CD4-positive, alpha-beta T cell treated with Interleukin-15 for 4 hours (primary cell): ENCODE measurements at regions not wholly inside any gene's neighbourhood (a gene's known extent, or its start where the extent isn't known, plus 50 kb on each side); places are given as distances from the start of the nearest gene placed in this dataset.

ENCODE experiments used
- DNase-seq: peaks from one replicate; pipeline ENCODE4 v3.0.0-alpha.2; 2020; ENCODE audit warnings: low spot score

DNA sequence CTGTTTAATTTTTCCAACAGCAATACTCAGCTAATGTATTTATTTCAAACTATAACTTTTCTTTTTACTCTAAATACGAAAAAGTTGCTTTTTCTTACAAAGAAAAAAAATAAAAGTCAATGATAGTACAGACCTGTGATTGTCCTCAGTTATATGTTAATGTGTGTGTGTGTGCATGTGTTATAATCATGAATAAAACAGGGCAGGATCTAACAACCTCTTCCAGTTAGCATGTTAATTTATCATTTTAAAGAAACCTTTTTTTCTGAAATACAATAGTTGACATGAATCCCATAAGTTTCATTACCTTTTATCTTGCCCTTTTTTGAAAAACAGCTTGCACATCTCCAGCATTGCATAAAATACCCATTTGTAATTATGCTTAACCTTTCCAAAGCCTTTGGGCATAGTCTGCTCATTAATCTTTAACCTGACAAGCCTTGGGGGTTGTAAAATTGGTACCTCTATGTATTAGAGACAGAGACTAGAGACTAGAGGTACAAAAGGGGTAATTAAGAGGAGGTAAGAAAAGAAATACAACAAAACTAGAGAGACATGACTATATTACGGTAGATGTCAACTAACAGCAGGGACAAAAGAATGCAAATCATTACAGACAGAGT, 828.1 kb downstream of the OLFM4 start:
- no peak for DNase-seq

GRCh38 chr13:53863520-53863919, 834.9 kb downstream of the OLFM4 start:
- DNase-seq = no peak

GRCh38 chr13:53873558-53873957, 844.9 kb downstream of the OLFM4 start:
- DNase-seq = no peak

DNA sequence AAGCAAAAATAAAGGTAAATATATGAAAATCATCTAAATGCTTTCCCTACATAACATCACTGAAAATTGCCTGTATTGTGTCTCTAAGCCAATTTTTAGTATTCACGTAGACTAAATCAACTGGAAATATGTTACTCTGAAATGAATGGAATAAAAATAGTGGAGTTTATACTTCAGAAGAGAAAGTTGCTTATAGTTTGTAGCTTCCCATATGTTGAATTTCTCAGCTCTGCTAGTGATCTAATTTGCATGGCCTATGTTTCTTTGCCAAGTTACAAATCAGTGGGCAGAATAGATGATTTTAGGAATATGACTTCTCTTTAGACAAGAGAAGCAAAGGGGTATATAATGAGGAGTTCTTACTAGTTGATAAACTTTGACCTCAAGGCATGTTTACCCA, 850.2 kb downstream of the OLFM4 start:
- no peak for DNase-seq

DNA sequence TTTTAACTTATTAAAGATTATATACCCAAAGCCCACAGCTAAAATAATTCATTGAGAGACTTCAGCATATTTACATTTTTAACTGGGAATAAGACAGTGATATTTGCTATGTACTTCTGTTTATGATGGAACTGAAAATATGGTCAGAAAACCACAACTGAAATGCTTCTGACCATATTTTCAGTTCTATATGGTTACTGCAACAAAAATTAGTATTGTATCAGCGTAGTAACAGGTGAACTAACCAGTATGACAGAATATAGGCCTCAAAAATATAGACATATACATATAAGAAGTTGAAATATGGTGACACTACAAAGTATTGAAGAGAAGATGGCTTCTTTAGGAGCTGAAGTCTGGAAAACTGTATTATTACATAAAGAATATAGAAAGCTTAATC, 857.4 kb downstream of the OLFM4 start:
- no peak for DNase-seq

GRCh38 chr13:53890696-53891095, 862.1 kb downstream of the OLFM4 start:
- DNase-seq = no peak

DNA sequence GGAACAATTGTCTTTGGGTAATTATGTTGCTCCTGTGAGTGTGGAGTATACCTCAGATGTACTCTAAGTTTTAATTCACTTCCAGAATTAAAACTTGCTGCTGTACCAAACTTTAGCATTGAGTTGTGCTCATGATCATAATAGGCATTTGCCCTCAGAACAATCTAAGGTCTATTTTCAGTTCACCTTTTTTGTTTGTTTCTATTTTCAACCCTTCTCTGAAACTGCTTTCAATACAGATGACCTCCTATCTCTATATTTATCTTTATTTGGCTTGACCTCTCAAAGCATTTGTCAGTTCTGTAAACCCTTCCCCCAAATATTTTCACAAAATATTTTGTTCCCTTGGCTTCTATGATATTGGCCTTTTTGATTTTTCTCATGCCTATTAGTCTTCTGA, 873.0 kb downstream of the OLFM4 start:
- no peak for DNase-seq

DNA sequence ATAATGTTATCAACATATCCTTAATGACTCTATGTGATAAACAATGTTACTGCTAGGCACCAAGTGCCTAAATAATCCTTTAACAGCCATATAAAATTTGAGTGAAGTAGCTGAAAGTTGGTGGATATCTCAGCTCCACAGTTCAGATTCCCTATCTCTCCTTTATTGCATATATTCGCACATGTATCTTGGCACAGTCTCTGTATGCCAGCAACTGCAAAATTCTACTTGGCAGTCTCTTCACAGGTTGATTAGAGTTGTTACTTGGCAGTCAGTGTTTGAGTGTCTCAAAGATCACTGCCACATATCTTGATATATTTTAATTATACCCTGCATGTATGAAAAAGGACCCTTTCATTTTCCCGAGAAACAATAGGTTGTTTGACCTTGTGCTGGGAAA, 879.3 kb downstream of the OLFM4 start:
- no peak for DNase-seq

DNA sequence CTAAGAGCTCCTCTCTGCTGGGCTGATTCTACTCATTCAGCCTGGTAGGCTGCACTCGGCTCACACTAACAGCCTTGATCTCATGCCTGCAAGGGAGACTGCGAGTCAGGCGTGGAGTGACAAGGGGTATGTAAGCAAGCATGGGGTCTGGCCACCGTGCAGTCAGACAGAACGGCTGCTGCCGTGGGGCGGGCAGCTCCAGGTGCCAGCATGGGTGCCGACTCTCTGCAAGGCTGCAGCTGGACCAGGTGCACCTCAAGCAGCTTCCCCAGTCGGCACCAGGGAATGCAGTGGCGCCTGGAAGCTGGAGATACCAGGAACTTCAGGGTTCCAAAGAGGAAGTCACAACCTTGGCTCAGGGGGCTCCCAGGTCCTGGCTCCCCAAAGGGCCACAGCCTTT, 892.3 kb downstream of the OLFM4 start:
- no peak for DNase-seq

DNA sequence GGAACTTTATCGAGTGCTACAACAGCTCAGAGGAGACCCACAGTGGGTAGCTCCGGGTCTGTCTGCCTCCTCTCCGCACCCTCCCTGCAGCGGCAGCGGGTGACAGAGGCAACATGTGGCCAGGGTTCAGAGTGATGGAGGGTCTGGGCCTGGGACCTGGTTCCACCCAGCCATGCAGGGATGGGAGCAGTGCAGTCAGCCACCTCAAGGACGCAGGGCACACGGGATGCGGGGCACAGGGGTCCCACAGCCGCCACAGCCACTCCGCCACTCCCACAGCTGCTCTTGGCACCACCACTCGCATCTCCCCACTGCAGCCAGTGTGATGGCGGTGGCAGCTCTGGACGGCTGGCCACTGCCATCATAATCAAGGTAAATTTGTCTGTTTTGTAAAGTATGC, 892.9 kb downstream of the OLFM4 start:
- no peak for DNase-seq

- DNase-seq = no peak
Measured at GRCh38 chr13:53941588-53942190, 913.1 kb downstream of the OLFM4 start.

- no peak for DNase-seq
Measured at GRCh38 chr13:53946500-53946899, 917.9 kb downstream of the OLFM4 start.

DNA sequence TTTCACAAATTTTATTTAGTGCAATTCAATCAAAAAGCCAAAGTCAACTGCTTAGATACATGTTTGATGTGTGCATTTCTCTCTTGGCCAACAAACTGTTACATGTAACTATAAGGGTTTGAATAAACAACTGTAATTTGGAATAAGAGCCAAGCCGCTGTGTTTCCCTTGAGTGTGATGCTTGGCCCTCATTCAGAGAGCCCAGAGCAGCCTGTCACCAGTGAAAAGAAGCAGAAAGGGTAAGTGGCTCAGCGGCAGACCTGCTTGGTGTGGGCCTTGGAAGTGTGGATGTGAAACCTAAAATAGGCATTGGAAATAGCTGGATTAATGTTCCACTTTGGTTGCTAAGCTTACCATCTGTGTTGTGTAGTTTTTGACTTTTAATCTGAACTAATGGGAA, 924.6 kb downstream of the OLFM4 start:
- no peak for DNase-seq
